B cell (primary cell): ENCODE measurements at regions not wholly inside any gene's neighbourhood (a gene's known extent, or its start where the extent isn't known, plus 50 kb on each side); places are given as distances from the start of the nearest gene placed in this dataset.

Source experiments
- ATAC-seq: fragments of 200-7000 bp; cut with Tn5 transposase; one replicate; pipeline ENCODE4 v1.10.0; 2021; ENCODE audit warnings: low read depth, mild to moderate bottlenecking, moderate number of reproducible peaks, moderate library complexity
- CTCF ChIA-PET: fragments of 350-600 bp; sonication (Branson Sonifier 250); formaldehyde crosslinking; loops from one replicate; lab custom pipeline; 2021; ENCODE audit warnings: antibody characterized with exemption, inconsistent platforms; lab: Charles Lee
- POLR2A ChIA-PET: fragments of 350-600 bp; sonication (Branson Sonifier 250); formaldehyde crosslinking; loops from one replicate; lab custom pipeline; 2021; ENCODE audit warnings: antibody characterized with exemption; lab: Charles Lee
- DNase-seq: peaks from one replicate; pipeline ENCODE4 v3.0.0; 2013
- H2AFZ ChIP-seq: 2 replicates; pipeline ENCODE4 v1.6.1; 2012; ENCODE audit warnings: mild to moderate bottlenecking, low read depth, low read length; ENCODE audit not compliant: insufficient read depth, poor library complexity, severe bottlenecking
- H3K27ac ChIP-seq, 2 donors: 1 replicate in 1 of 2; 2 replicates in 1 of 2; pipeline ENCODE4 v1.5.1; 2012 to 2013; ENCODE audit warnings: low read length in 2 of 2, mild to moderate bottlenecking in 2 of 2, moderate library complexity in 1 of 2
- H3K27me3 ChIP-seq, 4 experiments: fragments of 200-600 bp in 1 of 4; sonication (generic) in 1 of 4; replicated peaks in 1 of 4; 1 replicate in 2 of 4; 2 replicates in 2 of 4; pipeline versions ENCODE4 v1.6.1 to v1.7.0; 2013 to 2016; ENCODE audit warnings: low read length in 3 of 4, mild to moderate bottlenecking in 2 of 4, mixed read lengths in 1 of 4, moderate library complexity in 1 of 4; ENCODE audit not compliant: insufficient read depth in 4 of 4, control insufficient read depth in 3 of 4; ENCODE audit errors: control extremely low read depth in 1 of 4
- H3K36me3 ChIP-seq, 2 experiments: replicated peaks in 1 of 2; 1 replicate in 1 of 2; 2 replicates in 1 of 2; pipeline versions ENCODE4 v1.6.1 to v1.7.1; 2013; ENCODE audit warnings: low read length in 1 of 2; ENCODE audit not compliant: insufficient read depth in 2 of 2, control insufficient read depth in 1 of 2; ENCODE audit errors: control extremely low read depth in 1 of 2, extremely low read depth in 1 of 2
- H3K4me1 ChIP-seq, 2 donors: fragments of 200-600 bp in 1 of 2; sonication (generic) in 1 of 2; 1 replicate in 1 of 2; 2 replicates in 1 of 2; pipeline versions ENCODE4 v1.5.1 to v1.6.1; 2013 to 2017; ENCODE audit warnings: low read length in 2 of 2; ENCODE audit not compliant: control insufficient read depth in 2 of 2, insufficient read depth in 2 of 2
- H3K4me2 ChIP-seq: replicated peaks from 2 replicates; pipeline ENCODE3; 2012; ENCODE audit warnings: mild to moderate bottlenecking, low read depth, low read length; ENCODE audit not compliant: poor library complexity, severe bottlenecking
- H3K4me3 ChIP-seq, 5 experiments: fragments of 200-600 bp in 1 of 5; sonication (generic) in 1 of 5; 1 replicate in 3 of 5; 2 replicates in 2 of 5; pipeline versions ENCODE4 v1.5.1 to v1.7.0; 2011 to 2016; ENCODE audit warnings: low read length in 4 of 5, mild to moderate bottlenecking in 4 of 5, low read depth in 2 of 5, control low read depth in 1 of 5, moderate library complexity in 1 of 5; ENCODE audit not compliant: insufficient read depth in 1 of 5; ENCODE audit errors: control extremely low read depth in 1 of 5, extremely low read depth in 1 of 5
- H3K79me2 ChIP-seq: fragments of 200-600 bp; sonication (generic); one replicate; pipeline ENCODE4 v1.6.0; 2016; ENCODE audit warnings: low read length; ENCODE audit not compliant: control insufficient read depth, insufficient read depth
- H3K9ac ChIP-seq: fragments of 200-600 bp; sonication (generic); 2 replicates; pipeline ENCODE4 v1.6.1; 2017; ENCODE audit warnings: mild to moderate bottlenecking, low read length, moderate library complexity
- H3K9me3 ChIP-seq, 3 donors: one replicate each; pipeline versions ENCODE4 v1.6.1 to v1.7.1; 2013; ENCODE audit warnings: low read length in 2 of 3; ENCODE audit not compliant: control insufficient read depth in 2 of 3, insufficient read depth in 1 of 3; ENCODE audit errors: control extremely low read depth in 1 of 3
- H4K20me1 ChIP-seq: 2 replicates; pipeline ENCODE4 v1.6.0; 2012; ENCODE audit warnings: mild to moderate bottlenecking, low read length; ENCODE audit not compliant: insufficient read depth, control insufficient read depth, poor library complexity, severe bottlenecking
- H3K27ac Mint-ChIP-seq: one replicate; pipeline ENCODE4 v1.8.0; 2021; ENCODE audit warnings: mixed read lengths
- H3K27me3 Mint-ChIP-seq: one replicate; pipeline ENCODE4 v1.8.0; 2021; ENCODE audit warnings: mixed read lengths
- H3K4me1 Mint-ChIP-seq: one replicate; pipeline ENCODE4 v1.8.0; 2021; ENCODE audit warnings: mixed read lengths
- H3K4me3 Mint-ChIP-seq: one replicate; pipeline ENCODE4 v1.8.0; 2021; ENCODE audit warnings: mixed read lengths
- H3K9me3 Mint-ChIP-seq: one replicate; pipeline ENCODE4 v1.8.0; 2022; ENCODE audit warnings: mixed read lengths; ENCODE audit not compliant: insufficient read depth
- EZH2 ChIP-seq: IDR thresholded peaks from 2 replicates; pipeline ENCODE4 v1.6.1; 2012; ENCODE audit warnings: borderline replicate concordance, low read depth, mild to moderate bottlenecking, moderate library complexity, low read length; ENCODE audit not compliant: insufficient read depth, poor library complexity, severe bottlenecking
- WGBS: methylation state at CpG from one replicate; pipeline ENCODE4 v1.1.5; 2013; ENCODE audit warnings: missing lambda C conversion rate; ENCODE audit not compliant: insufficient coverage; 5-methylcytosine and 5-hydroxymethylcytosine counted together
- intact Hi-C: fragments of 100-400 bp; cut with micrococcal nuclease; formaldehyde crosslinking; loops from one replicate; pipeline ENCODE4 v1.10.0; 2022
- TF ChIP-seq, protein P1 (sequence below): fragments of 200-600 bp; IDR thresholded peaks from one replicate; pipeline ENCODE4 v1.8.0; 2022; ENCODE audit warnings: antibody characterized with exemption, mild to moderate bottlenecking

DNA sequence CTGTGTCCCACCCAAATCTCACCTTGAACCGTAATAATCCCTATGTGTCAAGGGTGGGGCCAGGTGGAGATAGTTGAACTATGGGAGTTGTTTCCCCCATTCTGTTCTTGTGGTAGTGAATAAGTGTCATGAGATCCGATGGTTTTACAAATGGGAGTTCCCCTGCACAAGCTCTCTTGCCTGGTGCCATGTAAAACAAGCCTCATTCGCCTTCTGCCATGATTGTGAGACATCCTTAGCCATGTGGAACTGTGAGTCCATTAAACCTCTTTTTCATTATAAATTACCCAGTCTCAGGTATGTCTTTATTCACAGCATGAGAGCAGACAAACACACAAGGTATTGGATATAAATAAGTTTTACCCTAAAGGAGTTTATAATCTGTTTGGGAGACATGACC, 121.2 kb downstream of the MMUT start:
- no peak for ATAC-seq
- no peak for TF ChIP-seq EZH2
- TF ChIP-seq, protein P1, sequence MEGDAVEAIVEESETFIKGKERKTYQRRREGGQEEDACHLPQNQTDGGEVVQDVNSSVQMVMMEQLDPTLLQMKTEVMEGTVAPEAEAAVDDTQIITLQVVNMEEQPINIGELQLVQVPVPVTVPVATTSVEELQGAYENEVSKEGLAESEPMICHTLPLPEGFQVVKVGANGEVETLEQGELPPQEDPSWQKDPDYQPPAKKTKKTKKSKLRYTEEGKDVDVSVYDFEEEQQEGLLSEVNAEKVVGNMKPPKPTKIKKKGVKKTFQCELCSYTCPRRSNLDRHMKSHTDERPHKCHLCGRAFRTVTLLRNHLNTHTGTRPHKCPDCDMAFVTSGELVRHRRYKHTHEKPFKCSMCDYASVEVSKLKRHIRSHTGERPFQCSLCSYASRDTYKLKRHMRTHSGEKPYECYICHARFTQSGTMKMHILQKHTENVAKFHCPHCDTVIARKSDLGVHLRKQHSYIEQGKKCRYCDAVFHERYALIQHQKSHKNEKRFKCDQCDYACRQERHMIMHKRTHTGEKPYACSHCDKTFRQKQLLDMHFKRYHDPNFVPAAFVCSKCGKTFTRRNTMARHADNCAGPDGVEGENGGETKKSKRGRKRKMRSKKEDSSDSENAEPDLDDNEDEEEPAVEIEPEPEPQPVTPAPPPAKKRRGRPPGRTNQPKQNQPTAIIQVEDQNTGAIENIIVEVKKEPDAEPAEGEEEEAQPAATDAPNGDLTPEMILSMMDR: no peak
- H3K4me1 ChIP-seq: no peaks in the 10 kb centered on the region
- H3K4me2 ChIP-seq: no peak overlapping the region
- intact Hi-C loops: no loop called here
- H3K9ac ChIP-seq: no peak overlapping the region
- H3K9me3 ChIP-seq: no peaks in the 10 kb centered on the region
- WGBS: 89% methylated on average over 3 of the region's 3 CpGs
- H3K27ac ChIP-seq: no peak overlapping the region
- Mint-ChIP-seq H3K9me3 (no peaks in the 10 kb centered on the region), H3K4me1 (no peaks in the 10 kb centered on the region), H3K27ac (no peak overlapping the region), H3K27me3 (no peaks in the 10 kb centered on the region), H3K4me3 (no peak overlapping the region)
- no peaks in the 10 kb centered on the region for H3K79me2 ChIP-seq
- no peak overlapping the region for H2AFZ ChIP-seq
- no peaks in the 10 kb centered on the region for H3K27me3 ChIP-seq
- ChIA-PET CTCF (no interaction called here), POLR2A (no interaction called here)
- no peaks in the 10 kb centered on the region for H4K20me1 ChIP-seq
- DNase-seq: no peak
- H3K36me3 ChIP-seq: no peaks in the 10 kb centered on the region
- H3K4me3 ChIP-seq: no peak overlapping the region

DNA sequence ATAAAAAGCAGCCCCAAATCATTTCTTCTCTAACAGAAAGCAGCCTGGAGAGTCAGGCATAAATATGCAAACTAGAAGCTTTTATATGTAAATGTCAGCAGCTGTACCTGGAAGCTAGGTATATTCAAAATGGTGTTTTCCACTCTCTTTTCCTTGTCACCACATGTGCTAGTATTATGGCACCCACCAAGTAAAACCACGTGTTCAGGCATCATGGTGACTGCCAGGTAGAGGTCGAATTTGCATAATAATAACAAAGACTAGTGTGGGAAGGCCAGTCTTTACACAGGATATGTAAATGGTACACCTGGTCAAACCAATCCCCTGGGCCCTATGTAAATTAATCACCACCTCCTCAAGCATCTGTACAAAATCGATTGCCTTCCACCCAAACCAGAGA, 124.0 kb downstream of the MMUT start:
- H3K4me3 Mint-ChIP-seq: no peak overlapping the region
- ChIA-PET POLR2A (no interaction called here), CTCF (no interaction called here)
- no peaks in the 10 kb centered on the region for H3K27me3 ChIP-seq
- no peaks in the 10 kb centered on the region for H4K20me1 ChIP-seq
- H2AFZ ChIP-seq: no peak overlapping the region
- intact Hi-C loops: no loop called here
- ATAC-seq (no peak), DNase-seq (no peak)
- no peak overlapping the region for H3K27ac ChIP-seq
- no peak overlapping the region for H3K4me2 ChIP-seq
- no peaks in the 10 kb centered on the region for H3K79me2 ChIP-seq
- no peak overlapping the region for H3K4me3 ChIP-seq
- 80% methylated on average over 2 of the region's 3 CpGs for WGBS
- no peaks in the 10 kb centered on the region for H3K36me3 ChIP-seq
- H3K9ac ChIP-seq: no peak overlapping the region
- no peaks in the 10 kb centered on the region for H3K9me3 Mint-ChIP-seq
- no peaks in the 10 kb centered on the region for H3K27me3 Mint-ChIP-seq
- no peaks in the 10 kb centered on the region for H3K4me1 Mint-ChIP-seq
- H3K9me3 ChIP-seq: no peaks in the 10 kb centered on the region
- no peak for TF ChIP-seq EZH2
- TF ChIP-seq, protein P1: no peak
- H3K27ac Mint-ChIP-seq: no peak overlapping the region
- H3K4me1 ChIP-seq: no peaks in the 10 kb centered on the region
